Gastrocnemius medialis (tissue), 4 donors: ENCODE measurements at regions not wholly inside any gene's neighbourhood (a gene's known extent, or its start where the extent isn't known, plus 50 kb on each side); places are given as distances from the start of the nearest gene placed in this dataset.

Experiments
- ATAC-seq, 2 donors: fragments of 150-250 bp; one replicate each; pipeline ENCODE4 v1.9.1; 2016
- DNase-seq, 2 donors: peaks; one replicate each; pipeline ENCODE4 v3.0.0-alpha.2; 2019
- H3K27ac ChIP-seq, 4 donors: fragments of 200-600 bp; sonication (generic); 1 replicate in 1 of 4; 2 replicates in 3 of 4; pipeline ENCODE4 v1.5.1; 2016 to 2018; ENCODE audit warnings: mild to moderate bottlenecking in 2 of 4, moderate library complexity in 1 of 4
- H3K27me3 ChIP-seq, 3 donors: fragments of 200-600 bp; sonication (generic) in 2 of 3; 1 replicate in 1 of 3; 2 replicates in 2 of 3; pipeline versions ENCODE4 v1.5.1 to v1.6.0; 2016 to 2019; ENCODE audit warnings: mild to moderate bottlenecking in 1 of 3, moderate library complexity in 1 of 3
- H3K36me3 ChIP-seq, 2 donors: fragments of 200-600 bp; sonication (generic) in 1 of 2; one replicate each; pipeline ENCODE4 v1.5.1; 2017 to 2018
- H3K4me1 ChIP-seq, 2 donors: fragments of 200-600 bp; sonication (generic) in 1 of 2; one replicate each; pipeline ENCODE4 v1.5.1; 2016 to 2017; ENCODE audit warnings: mild to moderate bottlenecking in 2 of 2
- H3K4me3 ChIP-seq, 4 donors: fragments of 200-600 bp; sonication (generic) in 3 of 4; 1 replicate in 1 of 4; 2 replicates in 3 of 4; pipeline ENCODE4 v1.5.1; 2016 to 2019; ENCODE audit warnings: mild to moderate bottlenecking in 2 of 4
- H3K9me3 ChIP-seq, 3 donors: fragments of 200-600 bp; sonication (generic) in 2 of 3; 1 replicate in 1 of 3; 2 replicates in 2 of 3; pipeline ENCODE4 v1.5.1; 2016 to 2019
- CTCF ChIP-seq, 5 experiments: fragments of 450-650 bp in 3 of 5; fragments of 200-600 bp in 2 of 5; sonication (generic) in 2 of 5; IDR thresholded peaks in 4 of 5; conservative IDR thresholded peaks in 1 of 5; 1 replicate in 4 of 5; 2 replicates in 1 of 5; pipeline ENCODE4 v1.5.1; 2016 to 2019; ENCODE audit warnings: antibody characterized with exemption in 5 of 5, mild to moderate bottlenecking in 3 of 5, moderate library complexity in 3 of 5
- POLR2A ChIP-seq, 2 donors: fragments of 450-650 bp; IDR thresholded peaks; one replicate each; pipeline ENCODE4 v1.6.1; 2017; ENCODE audit warnings: antibody characterized with exemption in 2 of 2, mild to moderate bottlenecking in 2 of 2, moderate library complexity in 2 of 2
- in situ Hi-C, 4 donors: fragments of 200-750 bp; cut with MboI; loops; one replicate each; pipeline versions ENCODE4 v1.15.0 to v1.8.0; 2017; ENCODE audit warnings: low sequenced_read_pairs in 4 of 4
- intact Hi-C: fragments of 100-400 bp; cut with DNase I; formaldehyde crosslinking; loops from one replicate; pipeline ENCODE4 v1.15.1; 2023; ENCODE audit warnings: low total_unique reads

DNA sequence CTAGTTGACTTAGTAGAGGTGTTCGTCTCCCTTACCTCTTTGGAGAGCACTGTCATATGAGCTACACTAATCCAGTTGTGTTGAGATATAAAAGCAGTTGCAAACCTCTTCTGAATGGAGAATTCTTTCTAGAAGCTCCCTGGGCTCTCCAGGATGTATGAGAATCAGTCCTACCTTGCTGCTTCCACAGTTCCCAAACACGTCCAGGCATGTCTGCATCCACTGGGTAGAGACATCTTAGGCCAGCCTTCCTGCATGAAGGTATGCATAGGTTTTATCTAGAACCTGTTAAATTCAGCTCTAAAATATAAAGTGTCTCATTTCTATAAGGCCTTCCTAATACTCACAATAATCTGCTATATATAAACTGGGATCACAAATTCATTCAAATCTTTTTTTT lies 297.7 kb downstream of the CDC5L start:
- ATAC-seq (no peak), DNase-seq (no peak)
- intact Hi-C loops = no loop called here
- Histone ChIP-seq H3K4me3 (no peak overlapping the region), H3K27ac (no peak overlapping the region), H3K9me3 (no peaks in the 10 kb centered on the region), H3K27me3 (no peaks in the 10 kb centered on the region), H3K36me3 (no peaks in the 10 kb centered on the region), H3K4me1 (no peaks in the 10 kb centered on the region)
- TF ChIP-seq POLR2A (IDR thresholded peaks at IDR 0.05) (no peak), CTCF (IDR thresholded peaks at IDR 0.05 in 4 of 5, conservative IDR thresholded peaks at IDR 0.05 in 1 of 5) (no peak)
- in situ Hi-C loops = no loop called here

DNA sequence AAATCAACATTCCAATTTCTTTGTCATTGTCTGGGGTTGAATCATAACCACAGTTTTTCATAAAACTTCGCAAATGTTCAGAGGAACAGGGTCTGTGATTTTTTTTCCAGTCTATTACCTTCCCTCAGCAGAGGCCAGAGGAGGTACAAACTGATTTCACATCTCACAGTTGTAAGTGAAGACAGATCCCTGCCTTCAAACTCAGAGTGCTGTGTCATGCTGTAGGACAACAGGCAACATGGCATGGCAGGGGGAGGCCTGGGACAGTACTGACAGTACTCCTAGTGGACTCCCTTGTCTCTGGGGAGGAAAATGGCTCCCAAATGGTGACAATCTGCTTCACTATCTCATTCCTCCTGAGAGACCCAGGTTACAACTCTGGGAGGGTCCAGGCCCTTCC lies 308.6 kb downstream of the CDC5L start:
- Histone ChIP-seq H3K9me3 (no peaks in the 10 kb centered on the region), H3K4me1 (no peaks in the 10 kb centered on the region), H3K36me3 (no peaks in the 10 kb centered on the region), H3K4me3 (no peak overlapping the region), H3K27me3 (peaks cover 0 to 5% (median 0%) of the 10 kb centered on the region in 3 donors), H3K27ac (no peak overlapping the region)
- no peak for ATAC-seq
- TF ChIP-seq CTCF (IDR thresholded peaks at IDR 0.05 in 4 of 5, conservative IDR thresholded peaks at IDR 0.05 in 1 of 5) = no peak
- TF ChIP-seq POLR2A (IDR thresholded peaks at IDR 0.05) = no peak
- intact Hi-C loops = no loop called here
- in situ Hi-C loops = no loop called here
- DNase-seq = no peak

DNA sequence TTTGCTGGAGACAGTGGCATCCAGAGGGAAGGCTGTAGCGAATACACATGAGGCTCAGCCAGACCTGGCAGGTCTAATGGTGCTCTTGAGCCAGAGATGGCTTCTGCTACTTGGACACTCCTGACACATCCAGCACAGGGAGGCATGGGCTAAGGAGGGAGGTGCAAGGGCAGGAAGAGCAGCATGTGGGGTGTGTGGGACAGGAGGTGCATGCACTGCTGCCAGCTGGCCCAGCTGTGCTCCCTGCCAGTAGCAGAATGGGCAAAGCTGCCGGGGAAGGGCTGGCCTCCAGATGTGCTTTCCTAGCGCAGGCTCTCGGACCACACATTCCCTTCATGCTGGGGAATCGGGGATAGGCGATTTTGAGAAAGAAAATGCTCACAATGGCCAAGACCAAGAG lies 309.2 kb downstream of the CDC5L start:
- H3K27ac ChIP-seq = no peak overlapping the region

GRCh38 chr6:44697327-44697726 lies 309.8 kb downstream of the CDC5L start:
- ATAC-seq (peak in 1 of 2 donors; percentile 53), DNase-seq (peak in 1 of 2 donors; percentile 27)
- no peaks in the 10 kb centered on the region for H3K4me1 ChIP-seq
- H3K4me3 ChIP-seq = no peak overlapping the region
- intact Hi-C loops = no loop called here
- H3K36me3 ChIP-seq = no peaks in the 10 kb centered on the region
- H3K9me3 ChIP-seq = no peaks in the 10 kb centered on the region
- in situ Hi-C loops = no loop called here
- peak overlapping the region in 1 of 4 donors; percentile 20 for H3K27ac ChIP-seq
- TF ChIP-seq CTCF (IDR thresholded peaks at IDR 0.05 in 4 of 5, conservative IDR thresholded peaks at IDR 0.05 in 1 of 5) (no peak), POLR2A (IDR thresholded peaks at IDR 0.05) (no peak)
- peaks cover 0 to 5% (median 0%) of the 10 kb centered on the region in 3 donors for H3K27me3 ChIP-seq

More for the DNA sequence above, 309.2 kb downstream of the CDC5L start:
- intact Hi-C loops (no loop called here), in situ Hi-C loops (no loop called here)
- Histone ChIP-seq H3K4me1 (no peaks in the 10 kb centered on the region), H3K9me3 (no peaks in the 10 kb centered on the region), H3K27me3 (peaks cover 0 to 5% (median 0%) of the 10 kb centered on the region in 3 donors), H3K36me3 (no peaks in the 10 kb centered on the region), H3K4me3 (no peak overlapping the region)
- ATAC-seq = no peak
- no peak for DNase-seq
- TF ChIP-seq CTCF (IDR thresholded peaks at IDR 0.05 in 4 of 5, conservative IDR thresholded peaks at IDR 0.05 in 1 of 5) (no peak), POLR2A (IDR thresholded peaks at IDR 0.05) (no peak)

- no peak for ATAC-seq
- H3K27me3 ChIP-seq = peaks cover 0 to 5% (median 0%) of the 10 kb centered on the region in 3 donors
- no peak for DNase-seq
- no peaks in the 10 kb centered on the region for H3K9me3 ChIP-seq
- no peaks in the 10 kb centered on the region for H3K36me3 ChIP-seq
- no peak overlapping the region for H3K27ac ChIP-seq
- H3K4me3 ChIP-seq = no peak overlapping the region
- intact Hi-C loops = no loop called here
- H3K4me1 ChIP-seq = no peaks in the 10 kb centered on the region
- in situ Hi-C loops = no loop called here
- no peak for TF ChIP-seq POLR2A (IDR thresholded peaks at IDR 0.05)
- no peak for TF ChIP-seq CTCF (IDR thresholded peaks at IDR 0.05 in 4 of 5, conservative IDR thresholded peaks at IDR 0.05 in 1 of 5)
Observed at GRCh38 chr6:44698602-44699001, 311.1 kb downstream of the CDC5L start.
